ENCODE measurements at regions not wholly inside any gene's neighbourhood (a gene's known extent, or its start where the extent isn't known, plus 50 kb on each side); places are given as distances from the start of the nearest gene placed in this dataset.

GRCh38 chr2:35831385-35831784, 524.2 kb upstream of the CRIM1 start:
- TF ChIP-seq CTCF (IDR thresholded peaks at IDR 0.05): no peak
- TF ChIP-seq POLR2A (IDR thresholded peaks at IDR 0.05): no peak
